Skeletal muscle cell (primary cell): ENCODE measurements at regions not wholly inside any gene's neighbourhood (a gene's known extent, or its start where the extent isn't known, plus 50 kb on each side); places are given as distances from the start of the nearest gene placed in this dataset.
"Not testable (repeated sequence)": the region's sequence is repeated elsewhere in the genome, so short reads cannot be mapped to it uniquely, and the experiment has no call there.

Experiments used
- DNase-seq: peaks from one replicate; pipeline ENCODE4 v3.0.0-alpha.2; 2010; ENCODE audit warnings: low read depth
- H3K4me3 ChIP-seq: 2 replicates; pipeline ENCODE4 v1.5.1; 2011; ENCODE audit warnings: low read depth, mild to moderate bottlenecking, control low read depth, low read length, moderate library complexity

DNA sequence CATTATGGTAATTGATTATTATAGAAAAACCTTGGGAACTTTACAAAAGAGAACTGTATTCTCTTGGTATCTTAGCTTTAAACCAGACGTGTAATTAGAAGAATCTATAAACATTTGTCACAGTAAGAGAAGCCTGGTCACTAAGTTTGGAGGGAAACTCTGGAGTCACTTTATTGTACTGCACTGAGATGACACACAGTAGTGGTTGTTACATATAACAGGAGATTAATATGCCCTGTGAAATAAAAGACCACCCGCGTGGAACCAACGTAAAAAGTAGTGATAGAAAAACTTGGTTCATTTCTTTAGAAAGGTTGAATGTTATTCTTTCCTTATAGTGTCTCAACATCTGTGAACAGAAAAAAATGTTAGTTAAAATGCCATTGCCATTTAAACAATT lies 416.1 kb downstream of the MDFIC start:
- no peak overlapping the region for H3K4me3 ChIP-seq
- DNase-seq: no peak

DNA sequence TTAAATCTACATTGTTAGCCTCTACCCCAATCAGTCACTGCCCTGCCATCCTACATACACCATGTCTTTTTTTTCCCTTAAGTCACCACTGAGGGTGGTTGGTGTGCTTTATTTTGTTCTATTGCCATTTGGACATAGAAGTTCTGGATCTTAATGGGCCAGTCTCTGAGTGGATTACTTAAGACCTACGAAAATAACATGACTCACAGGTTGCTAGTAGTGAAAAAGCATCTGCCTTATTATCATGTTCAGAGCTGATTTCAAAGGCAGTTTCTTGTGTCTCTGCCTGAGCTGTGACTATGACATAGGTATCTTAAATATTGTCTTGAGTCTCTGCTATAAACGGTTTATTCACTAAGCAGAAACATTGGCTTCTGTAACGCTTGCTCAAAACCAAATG lies 410.8 kb downstream of the MDFIC start:
- no peak for DNase-seq
- H3K4me3 ChIP-seq: no peak overlapping the region

DNA sequence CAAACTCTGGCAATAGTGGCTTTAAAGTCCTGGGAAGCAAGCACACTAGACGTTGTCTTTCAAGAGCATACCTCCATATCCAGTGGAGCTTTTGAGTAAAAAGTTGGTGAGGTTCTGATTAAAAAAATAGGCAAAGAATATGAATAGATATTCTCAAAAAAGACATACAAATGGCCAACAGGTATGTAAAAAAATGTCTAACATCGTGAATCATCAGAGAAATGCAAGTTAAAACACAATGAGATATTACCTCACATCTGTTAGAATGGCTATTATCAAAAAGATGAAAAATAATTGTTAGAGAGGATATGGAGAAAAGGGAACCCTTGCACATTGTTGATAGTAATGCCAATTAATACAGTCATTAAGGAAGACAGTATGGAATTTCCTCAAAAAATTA lies 407.1 kb downstream of the MDFIC start:
- H3K4me3 ChIP-seq: no peak overlapping the region
- DNase-seq: no peak

DNA sequence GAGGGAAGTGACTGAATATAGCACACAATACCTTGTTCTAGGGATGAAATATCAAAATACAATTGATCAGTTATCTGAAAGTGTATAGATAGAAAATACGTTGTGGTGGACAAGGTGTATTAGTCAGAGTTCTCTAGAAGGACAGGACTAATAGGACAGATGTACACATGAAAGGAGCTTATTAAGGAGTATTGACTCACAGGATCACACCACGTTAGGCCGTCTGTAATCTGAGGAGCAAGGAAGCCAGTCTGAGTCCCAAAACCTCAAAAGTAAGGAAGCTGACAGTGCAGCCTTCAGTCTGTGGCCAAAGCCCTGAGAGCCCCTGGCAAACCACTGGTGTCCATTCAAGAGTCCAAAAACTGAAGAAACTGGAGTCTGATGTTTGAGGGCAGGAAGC lies 406.1 kb downstream of the MDFIC start:
- H3K4me3 ChIP-seq: no peak overlapping the region
- no peak for DNase-seq

GRCh38 chr7:115327326-115327725 lies 405.4 kb downstream of the MDFIC start:
- no peak overlapping the region for H3K4me3 ChIP-seq
- DNase-seq: no peak

DNA sequence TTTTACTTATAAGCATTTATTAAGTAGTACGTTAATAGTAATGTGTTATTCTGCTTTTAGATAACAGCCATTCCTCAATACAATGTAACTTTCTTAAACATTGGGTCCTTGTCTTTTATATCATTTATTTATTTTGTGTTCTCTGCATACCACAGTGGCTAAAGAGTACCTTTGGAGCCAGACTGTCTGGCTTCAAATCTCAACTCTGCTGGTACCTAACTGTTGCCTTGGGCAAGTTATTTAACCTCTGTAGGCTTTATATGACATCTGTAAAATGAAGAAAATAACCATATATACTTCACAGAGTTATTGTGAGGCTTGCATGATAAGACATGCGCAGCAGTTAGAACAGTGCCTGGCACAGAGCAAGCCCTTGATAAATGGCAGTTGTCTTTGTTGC lies 397.6 kb downstream of the MDFIC start:
- DNase-seq: no peak

DNA sequence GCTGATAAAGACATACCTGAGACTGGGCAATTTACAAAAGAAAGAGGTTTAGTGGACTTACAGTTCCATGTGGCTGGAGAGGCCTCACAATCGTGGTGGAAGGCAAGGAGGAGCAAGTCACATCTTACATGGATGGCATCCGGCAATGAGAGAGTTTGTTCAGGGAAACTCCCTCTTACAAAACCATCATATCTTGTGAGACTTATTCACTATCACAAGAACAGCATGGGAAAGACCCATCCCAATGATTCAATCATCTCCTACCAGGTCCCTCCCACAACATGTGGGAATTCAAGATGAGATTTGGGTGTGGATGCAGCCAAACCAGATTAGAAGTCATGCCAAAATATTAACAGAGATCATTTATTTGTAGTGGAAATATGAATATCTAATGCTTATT lies 388.4 kb downstream of the MDFIC start:
- not testable (repeated sequence) for DNase-seq

More for the DNA sequence above, 397.6 kb downstream of the MDFIC start:
- no peak overlapping the region for H3K4me3 ChIP-seq

DNA sequence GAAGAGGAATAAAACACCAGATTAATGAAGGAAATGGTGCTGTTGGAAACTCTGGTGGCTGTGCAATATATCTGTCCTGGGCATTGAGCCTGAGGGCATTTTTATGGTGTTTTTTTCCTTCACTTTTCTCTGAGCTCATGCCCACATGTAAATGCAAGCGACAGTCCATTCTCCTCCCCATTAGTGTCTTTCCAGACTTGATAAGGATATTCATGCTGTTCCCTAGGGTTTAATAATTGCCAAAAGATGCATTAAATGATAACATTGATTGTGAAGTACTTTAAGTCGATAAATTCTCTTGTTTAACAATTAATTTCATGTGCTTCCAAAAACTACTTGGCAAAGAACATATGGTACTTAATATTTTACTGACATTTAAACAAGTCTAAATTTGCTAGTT lies 384.7 kb downstream of the MDFIC start:
- H3K4me3 ChIP-seq: no peak overlapping the region
- no peak for DNase-seq

More for the DNA sequence above, 388.4 kb downstream of the MDFIC start:
- H3K4me3 ChIP-seq: not testable (repeated sequence)

GRCh38 chr7:115300231-115300870 lies 378.5 kb downstream of the MDFIC start:
- no peak for DNase-seq
- H3K4me3 ChIP-seq: no peak overlapping the region

GRCh38 chr7:115299397-115300037 lies 377.6 kb downstream of the MDFIC start:
- no peak overlapping the region for H3K4me3 ChIP-seq
- no peak for DNase-seq

- H3K4me3 ChIP-seq: no peak overlapping the region
- peak; percentile 69 for DNase-seq
Observed at GRCh38 chr7:115297656-115298055, 375.8 kb downstream of the MDFIC start.

GRCh38 chr7:115293628-115294240 lies 371.8 kb downstream of the MDFIC start:
- H3K4me3 ChIP-seq: no peak overlapping the region

DNA sequence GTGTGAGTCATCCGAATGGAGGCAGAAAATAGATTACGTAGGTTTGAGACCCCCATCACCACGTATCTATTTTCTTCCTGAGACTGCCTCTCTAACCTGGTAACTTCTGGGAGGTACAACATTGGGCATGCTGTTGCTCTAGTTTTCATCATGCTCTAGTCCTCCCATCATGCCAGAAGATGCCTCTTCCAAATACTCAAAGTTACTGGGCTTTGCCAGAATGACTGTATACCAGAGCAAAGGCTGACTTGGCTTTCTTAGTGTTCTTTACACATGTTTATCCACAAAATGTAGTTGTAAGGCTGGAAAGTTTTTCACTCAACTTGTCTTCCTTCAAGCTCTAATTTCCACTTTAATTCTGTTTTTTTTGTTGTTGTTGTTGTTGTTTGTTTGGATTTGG lies 370.5 kb downstream of the MDFIC start:
- DNase-seq: no peak

More at GRCh38 chr7:115293628-115294240, 371.8 kb downstream of the MDFIC start:
- DNase-seq: no peak

DNA sequence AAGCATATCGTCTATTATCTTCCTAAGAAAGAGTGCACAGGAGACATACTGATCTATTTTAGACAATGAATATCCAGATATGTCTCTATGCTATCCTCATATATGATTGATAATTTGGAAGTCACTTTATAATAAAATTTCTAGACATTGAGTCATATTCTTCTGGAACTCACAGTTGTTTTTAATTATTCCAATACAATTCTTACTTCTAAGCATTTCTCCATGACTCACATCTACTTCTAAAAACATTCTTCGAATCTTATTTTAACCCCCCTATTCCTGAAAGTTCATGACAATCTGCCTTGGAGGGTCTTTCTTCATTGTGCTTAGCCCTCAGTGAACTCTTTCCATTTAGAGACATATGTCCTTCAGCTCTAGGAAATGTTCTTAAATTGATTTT lies 368.1 kb downstream of the MDFIC start:
- no peak for DNase-seq
- H3K4me3 ChIP-seq: no peak overlapping the region

More for the DNA sequence above, 370.5 kb downstream of the MDFIC start:
- no peak overlapping the region for H3K4me3 ChIP-seq

DNA sequence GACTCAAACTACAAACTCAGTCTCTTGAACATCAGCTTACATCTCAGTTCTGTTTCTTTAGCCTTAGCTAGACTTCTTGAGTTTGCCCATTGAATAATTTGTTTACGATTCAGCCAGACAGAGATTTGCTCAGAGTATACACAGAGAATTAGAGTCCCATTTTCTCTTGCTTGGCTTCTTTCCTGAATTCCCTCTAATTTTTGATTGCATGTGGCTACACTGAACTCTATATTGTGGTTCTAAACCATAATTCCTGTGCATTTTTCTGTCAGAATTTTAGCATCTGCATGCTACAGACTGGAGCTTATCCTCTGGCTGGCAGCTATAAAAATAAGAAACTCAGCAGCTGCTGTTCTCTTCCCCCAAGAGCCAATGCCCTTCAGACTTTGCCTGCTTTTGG lies 354.9 kb downstream of the MDFIC start:
- DNase-seq: no peak
- H3K4me3 ChIP-seq: no peak overlapping the region

GRCh38 chr7:115273855-115274254 lies 352.0 kb downstream of the MDFIC start:
- not testable (repeated sequence) for H3K4me3 ChIP-seq, DNase-seq

DNA sequence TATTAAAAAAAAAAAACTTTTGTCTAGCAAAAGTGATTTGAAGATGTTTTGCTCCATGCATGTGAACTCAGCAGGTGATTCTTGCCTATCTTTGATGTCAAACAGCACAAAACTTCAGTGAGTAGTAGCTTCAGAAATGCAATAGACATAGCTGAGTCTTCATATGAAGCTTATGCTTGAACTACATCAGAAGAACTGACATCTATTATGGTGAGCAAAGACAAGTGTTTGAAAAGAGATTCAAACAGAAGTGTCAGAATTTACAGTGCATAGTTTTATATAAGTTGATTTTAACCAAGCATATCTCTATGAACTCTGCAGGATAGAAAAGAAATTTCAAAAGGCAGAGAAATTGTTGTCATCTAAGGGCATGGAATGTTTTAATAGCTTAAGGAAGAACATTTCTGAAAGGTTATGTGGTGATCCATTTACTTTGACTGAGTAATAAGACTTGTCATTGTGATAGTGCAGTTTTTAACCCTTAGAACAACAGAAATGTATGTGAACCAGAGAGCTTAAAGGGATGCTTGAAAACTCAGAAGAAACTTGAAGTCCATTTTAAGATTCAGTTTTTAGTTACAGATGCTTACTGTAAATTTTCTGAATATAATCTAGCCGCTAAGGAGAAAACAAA lies 351.4 kb downstream of the MDFIC start:
- no peak for DNase-seq
- H3K4me3 ChIP-seq: no peak overlapping the region

DNA sequence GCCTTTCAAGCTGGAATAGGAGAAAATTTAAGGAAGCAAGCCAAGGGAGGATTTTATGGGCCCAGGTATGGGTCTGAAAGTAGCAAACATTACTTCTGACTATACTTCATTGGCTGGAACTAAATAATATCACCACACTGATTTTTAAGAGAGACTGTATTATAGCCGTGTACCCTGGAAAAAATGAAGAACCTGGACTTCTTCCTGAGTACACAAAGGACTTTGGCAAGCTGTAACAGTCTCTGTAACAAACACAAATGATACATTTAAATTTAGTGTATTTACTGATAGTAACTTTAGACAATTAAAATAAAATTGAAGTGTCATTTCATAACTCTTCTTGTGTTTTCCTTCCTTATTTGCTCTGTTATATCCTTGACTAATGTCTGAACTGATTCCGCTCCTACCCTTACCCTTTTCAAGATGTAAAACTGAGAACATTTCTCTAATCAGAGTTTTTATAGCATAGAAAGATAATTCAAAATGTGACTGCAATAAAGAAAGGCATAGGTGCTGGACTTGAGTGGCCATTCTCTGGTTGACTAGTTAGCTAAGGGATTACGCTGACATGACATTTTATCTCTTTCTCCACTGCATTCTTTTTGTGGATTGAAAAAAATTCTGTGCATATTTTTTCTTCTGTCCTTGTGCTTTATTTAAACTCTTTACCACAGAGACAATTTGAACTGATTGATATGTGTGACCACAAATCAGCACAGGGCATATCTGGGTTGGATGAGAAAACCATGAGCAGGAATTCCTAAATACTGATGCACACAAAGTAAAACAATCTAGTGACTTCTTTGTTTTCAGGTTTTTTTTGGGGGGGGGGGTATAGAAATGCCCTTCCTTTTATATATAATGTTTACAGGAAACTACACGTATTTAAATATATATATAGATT lies 349.7 kb downstream of the MDFIC start:
- H3K4me3 ChIP-seq: no peak overlapping the region
- peak; percentile 62 for DNase-seq

DNA sequence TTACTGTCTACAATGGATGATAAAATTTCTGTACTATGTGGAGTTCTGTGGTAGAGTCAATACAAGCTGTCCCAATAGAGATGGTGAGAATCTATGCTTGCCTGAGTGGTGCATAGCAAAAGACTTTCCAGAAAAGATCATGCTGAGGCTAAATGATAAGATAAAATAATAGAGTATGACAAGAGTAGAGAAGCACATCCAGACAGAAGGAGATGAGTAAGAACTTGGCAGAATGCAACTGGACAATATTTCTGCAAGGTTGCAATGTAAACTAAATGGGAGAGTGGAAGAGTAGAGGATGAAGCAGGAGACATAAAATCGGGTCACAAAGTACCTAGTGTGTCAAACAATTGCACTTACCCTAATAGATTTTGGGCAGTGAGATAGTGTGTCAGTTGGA lies 347.6 kb downstream of the MDFIC start:
- no peak for DNase-seq
- H3K4me3 ChIP-seq: no peak overlapping the region
